GM23248 (cell line): ENCODE measurements at regions not wholly inside any gene's neighbourhood (a gene's known extent, or its start where the extent isn't known, plus 50 kb on each side); places are given as distances from the start of the nearest gene placed in this dataset.

ENCODE experiments used
- EZH2 ChIP-seq: fragments of 200-600 bp; sonication (generic); IDR thresholded peaks from 2 replicates; pipeline ENCODE4 v1.6.1; 2018; ENCODE audit warnings: antibody characterized with exemption, mild to moderate bottlenecking; ENCODE audit not compliant: insufficient read depth, poor library complexity, severe bottlenecking
- EZH2phosphoT487 ChIP-seq: fragments of 200-600 bp; sonication (generic); IDR thresholded peaks from 2 replicates; pipeline ENCODE4 v1.6.1; 2018; ENCODE audit warnings: antibody characterized with exemption, moderate library complexity, mild to moderate bottlenecking, low read depth; ENCODE audit not compliant: insufficient read depth

- no peak for TF ChIP-seq EZH2
- TF ChIP-seq EZH2phosphoT487 = no peak
These were observed 385.2 kb downstream of the ATP23 start for GRCh38 chr12:58326534-58326933.
